IMR-90 (cell line): ENCODE measurements at regions not wholly inside any gene's neighbourhood (a gene's known extent, or its start where the extent isn't known, plus 50 kb on each side); places are given as distances from the start of the nearest gene placed in this dataset.

ENCODE experiments used
- ATAC-seq: fragments of 200-7000 bp; cut with Tn5 transposase; 2 replicates; pipeline ENCODE4 v1.9.1; 2020; ENCODE audit warnings: low read depth, mild to moderate bottlenecking, moderate library complexity
- BruUV-seq: library from RNA; stranded (reverse); fragments of 400-500 nt; replicated peaks from 2 replicates; lab custom pipeline; 2021; lab: Mats Ljungman, UMichigan
- CTCF ChIA-PET: fragments of 300-600 bp; formaldehyde crosslinking; extraction: SDS; loops from one replicate; lab custom pipeline; 2021; ENCODE audit warnings: antibody characterized with exemption; lab: Yijun Ruan, JAX
- POLR2A ChIA-PET: fragments of 300-600 bp; sonication (Branson Sonifier 250); formaldehyde crosslinking; loops from one replicate; lab custom pipeline; 2022; ENCODE audit warnings: antibody characterized with exemption; ENCODE audit not compliant: unreplicated experiment; lab: Charles Lee
- DNase-seq: peaks from one replicate; pipeline ENCODE4 v3.0.0; 2013
- H2AFZ ChIP-seq: replicated peaks from 2 replicates; pipeline ENCODE3; 2013; ENCODE audit warnings: low read length, mild to moderate bottlenecking; ENCODE audit not compliant: poor library complexity
- H2AK5ac ChIP-seq: 2 replicates; pipeline ENCODE4 v1.6.1; 2013; ENCODE audit warnings: low read depth, low read length, inconsistent platforms
- H2AK9ac ChIP-seq: replicated peaks from 2 replicates; pipeline ENCODE3; 2013; ENCODE audit warnings: mild to moderate bottlenecking, low read depth, low read length, moderate library complexity; ENCODE audit not compliant: poor library complexity
- H2BK120ac ChIP-seq: 2 replicates; pipeline ENCODE4 v1.6.1; 2013; ENCODE audit warnings: low read depth, low read length, inconsistent platforms
- H2BK15ac ChIP-seq: 3 replicates; pipeline ENCODE4 v1.6.1; 2013; ENCODE audit warnings: low read depth, low read length, inconsistent platforms
- H2BK20ac ChIP-seq: 2 replicates; pipeline ENCODE4 v1.6.1; 2013; ENCODE audit warnings: low read depth, mild to moderate bottlenecking, inconsistent platforms, low read length, moderate library complexity
- H2BK5ac ChIP-seq: 2 replicates; pipeline ENCODE4 v1.6.1; 2013; ENCODE audit warnings: mild to moderate bottlenecking, low read depth, low read length, inconsistent platforms; ENCODE audit not compliant: poor library complexity, severe bottlenecking
- H3K14ac ChIP-seq: replicated peaks from 2 replicates; pipeline ENCODE4 v1.6.1; 2013; ENCODE audit warnings: low read depth, low read length, inconsistent platforms
- H3K18ac ChIP-seq: 2 replicates; pipeline ENCODE4 v1.6.1; 2013; ENCODE audit warnings: low read depth, low read length, control low read depth
- H3K23ac ChIP-seq: 2 replicates; pipeline ENCODE4 v1.6.1; 2013; ENCODE audit warnings: low read depth, low read length, inconsistent platforms
- H3K27ac ChIP-seq: 2 replicates; pipeline ENCODE4 v1.5.1; 2013; ENCODE audit warnings: mild to moderate bottlenecking, control low read depth, low read length; ENCODE audit not compliant: insufficient read depth
- H3K27me3 ChIP-seq: 2 replicates; pipeline ENCODE4 v1.6.1; 2013; ENCODE audit warnings: low read length; ENCODE audit not compliant: control insufficient read depth, insufficient read depth
- H3K36me3 ChIP-seq: 2 replicates; pipeline ENCODE4 v1.6.1; 2013; ENCODE audit warnings: low read length, mixed read lengths; ENCODE audit not compliant: control insufficient read depth, insufficient read depth
- H3K4ac ChIP-seq: 2 replicates; pipeline ENCODE4 v1.6.1; 2013; ENCODE audit warnings: low read depth, low read length, inconsistent platforms
- H3K4me1 ChIP-seq: 2 replicates; pipeline ENCODE4 v1.6.1; 2013; ENCODE audit warnings: low read length, mixed read lengths; ENCODE audit not compliant: control insufficient read depth, insufficient read depth
- H3K4me2 ChIP-seq: 2 replicates; pipeline ENCODE4 v1.6.1; 2013; ENCODE audit warnings: low read depth, mild to moderate bottlenecking, control low read depth, low read length, moderate library complexity
- H3K4me3 ChIP-seq: 2 replicates; pipeline ENCODE4 v1.5.1; 2013; ENCODE audit warnings: low read depth, mild to moderate bottlenecking, control low read depth, low read length, moderate library complexity; ENCODE audit not compliant: insufficient read depth
- H3K56ac ChIP-seq: 2 replicates; pipeline ENCODE4 v1.6.1; 2013; ENCODE audit warnings: low read length, inconsistent platforms; ENCODE audit not compliant: insufficient read depth; ENCODE audit errors: extremely low read depth
- H3K79me1 ChIP-seq, 2 experiments: 2 replicates each; pipeline ENCODE4 v1.6.1; 2013; ENCODE audit warnings: low read length in 2 of 2, inconsistent platforms in 1 of 2, low read depth in 1 of 2
- H3K9ac ChIP-seq: 2 replicates; pipeline ENCODE4 v1.6.1; 2013; ENCODE audit warnings: low read depth, low read length, control low read depth
- H3K9me1 ChIP-seq: 2 replicates; pipeline ENCODE4 v1.6.1; 2013; ENCODE audit warnings: low read length, inconsistent platforms; ENCODE audit not compliant: insufficient read depth
- H3K9me3 ChIP-seq: 2 replicates; pipeline ENCODE4 v1.6.1; 2013; ENCODE audit warnings: low read length; ENCODE audit not compliant: control insufficient read depth, insufficient read depth
- H4K20me1 ChIP-seq: 2 replicates; pipeline ENCODE4 v1.6.1; 2013; ENCODE audit warnings: low read length, inconsistent platforms; ENCODE audit not compliant: insufficient read depth
- H4K5ac ChIP-seq: 2 replicates; pipeline ENCODE4 v1.6.1; 2013; ENCODE audit warnings: mild to moderate bottlenecking, low read depth, low read length, control low read depth
- H4K8ac ChIP-seq, 2 experiments: 2 replicates each; pipeline ENCODE4 v1.6.1; 2013; ENCODE audit warnings: low read depth in 2 of 2, low read length in 2 of 2, control low read depth in 1 of 2, inconsistent platforms in 1 of 2
- H4K91ac ChIP-seq: 2 replicates; pipeline ENCODE4 v1.6.1; 2013; ENCODE audit warnings: low read depth, low read length, inconsistent platforms; ENCODE audit not compliant: insufficient read depth
- ELK1 ChIP-seq: fragments of 150-350 bp; IDR thresholded peaks from 2 replicates; pipeline ENCODE4 v1.6.1; 2016; ENCODE audit warnings: low read depth, mild to moderate bottlenecking, low read length, moderate library complexity, borderline replicate concordance
- MAFK ChIP-seq: IDR thresholded peaks from 2 replicates; pipeline ENCODE4 v1.6.1; 2012; ENCODE audit warnings: low read depth, low read length, improper control_type of control experiment
- MAZ ChIP-seq: IDR thresholded peaks from 2 replicates; pipeline ENCODE4 v1.6.1; 2012; ENCODE audit warnings: low read depth, mild to moderate bottlenecking, low read length, improper control_type of control experiment, moderate library complexity, borderline replicate concordance
- MXI1 ChIP-seq: IDR thresholded peaks from 2 replicates; pipeline ENCODE4 v1.6.1; 2012; ENCODE audit warnings: low read depth, mild to moderate bottlenecking, low read length, moderate library complexity, borderline replicate concordance
- NFE2L2 ChIP-seq: fragments of 150-350 bp; IDR thresholded peaks from 2 replicates; pipeline ENCODE4 v1.6.1; 2016; ENCODE audit warnings: low read depth, mild to moderate bottlenecking, low read length
- POLR2A ChIP-seq: IDR thresholded peaks from 2 replicates; pipeline ENCODE4 v1.6.1; 2012; ENCODE audit warnings: mild to moderate bottlenecking, low read depth, low read length
- RCOR1 ChIP-seq: IDR thresholded peaks from 2 replicates; pipeline ENCODE4 v1.6.1; 2012; ENCODE audit warnings: mild to moderate bottlenecking, low read length, improper control_type of control experiment; ENCODE audit not compliant: insufficient replicate concordance
- SMC3 ChIP-seq: fragments of 150-350 bp; IDR thresholded peaks from 2 replicates; pipeline ENCODE4 v1.6.1; 2016; ENCODE audit warnings: low read depth, mild to moderate bottlenecking, antibody characterized with exemption, low read length, moderate library complexity
- USF2 ChIP-seq: fragments of 150-350 bp; IDR thresholded peaks from 2 replicates; pipeline ENCODE4 v1.6.1; 2017; ENCODE audit warnings: mild to moderate bottlenecking, antibody characterized with exemption, low read length, low read depth
- WGBS, 2 experiments: methylation state at CpG; one replicate each; pipeline versions ENCODE4 v1.1.5 to v1.1.7; 2013; ENCODE audit warnings: missing lambda C conversion rate in 2 of 2; ENCODE audit not compliant: insufficient read length in 1 of 2; ENCODE audit errors: extremely low coverage in 2 of 2; 5-methylcytosine and 5-hydroxymethylcytosine counted together
- dilution Hi-C: fragments of 300-500 bp; cut with HindIII; formaldehyde crosslinking; loops from one replicate; pipeline ENCODE4 v1.14.3; 2018; ENCODE audit warnings: low sequenced_read_pairs; ENCODE audit not compliant: unreplicated experiment
- in situ Hi-C: fragments of 300-500 bp; cut with MboI; formaldehyde crosslinking; loops from 3 replicates; pipeline ENCODE4 v1.14.3; 2019; ENCODE audit warnings: low sequenced_read_pairs, inconsistent platforms, mixed read lengths
- intact Hi-C: fragments of 100-400 bp; cut with micrococcal nuclease; formaldehyde crosslinking; loops from 2 replicates; pipeline ENCODE4 v1.10.0; 2022

DNA sequence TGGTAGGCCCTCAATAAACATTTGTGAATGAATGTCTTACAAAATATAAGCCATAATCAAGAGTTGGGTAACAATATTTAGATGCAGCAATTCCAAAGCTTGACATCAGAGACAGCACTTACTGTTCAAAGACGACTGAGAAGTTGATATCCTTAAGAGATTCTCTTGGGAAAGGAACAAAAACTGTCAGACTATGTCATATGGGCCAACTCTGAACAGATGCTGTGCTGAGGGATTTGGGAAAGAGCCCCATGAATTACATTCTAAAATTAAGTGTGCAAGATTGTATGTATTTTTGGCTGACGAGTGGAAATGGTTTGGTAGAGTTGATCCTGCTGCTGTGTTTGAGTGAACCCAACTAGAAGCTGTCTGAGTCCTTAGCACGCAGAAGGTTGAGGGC is 250.7 kb upstream of the LINC00305 start:
- no peak overlapping the region for H2AK9ac ChIP-seq
- no peak overlapping the region for H3K18ac ChIP-seq
- BruUV-seq, result no TSS peak
- WGBS, 2 experiments, result 0% methylated on average over 1 of the region's 3 CpGs; no CpG with 5 or more reads in 1 of the 2 experiments
- ChIA-PET POLR2A (no interaction called here), CTCF (no interaction called here)
- H3K36me3 ChIP-seq, result no peaks in the 10 kb centered on the region
- H3K14ac ChIP-seq, result no peak overlapping the region
- no peaks in the 10 kb centered on the region for H3K4me1 ChIP-seq
- H3K9me3 ChIP-seq, result peaks cover 2% of the 10 kb centered on the region
- H2BK15ac ChIP-seq, result no peak overlapping the region
- no peak overlapping the region for H2AFZ ChIP-seq
- no peaks in the 10 kb centered on the region for H3K79me1 ChIP-seq
- H3K4me3 ChIP-seq, result no peak overlapping the region
- H3K27ac ChIP-seq, result no peak overlapping the region
- H3K23ac ChIP-seq, result no peak overlapping the region
- H2BK5ac ChIP-seq, result no peak overlapping the region
- no peak overlapping the region for H4K5ac ChIP-seq
- no peak overlapping the region for H2BK120ac ChIP-seq
- H3K4me2 ChIP-seq, result no peak overlapping the region
- no peaks in the 10 kb centered on the region for H3K27me3 ChIP-seq
- H4K8ac ChIP-seq, result no peak overlapping the region
- H2AK5ac ChIP-seq, result no peak overlapping the region
- in situ Hi-C loops (no loop called here), intact Hi-C loops (no loop called here), dilution Hi-C loops (no loop called here)
- no peak overlapping the region for H3K56ac ChIP-seq
- no peak overlapping the region for H3K4ac ChIP-seq
- H3K9me1 ChIP-seq, result no peaks in the 10 kb centered on the region
- ATAC-seq (no peak), DNase-seq (no peak)
- H3K9ac ChIP-seq, result no peak overlapping the region
- H4K20me1 ChIP-seq, result no peaks in the 10 kb centered on the region
- H2BK20ac ChIP-seq, result no peak overlapping the region
- no peak overlapping the region for H4K91ac ChIP-seq
- TF ChIP-seq MAFK (no peak), POLR2A (no peak), MXI1 (no peak), NFE2L2 (no peak), SMC3 (no peak), ELK1 (no peak), RCOR1 (no peak), MAZ (no peak), USF2 (no peak)
